H9 (cell line): ENCODE measurements at regions not wholly inside any gene's neighbourhood (a gene's known extent, or its start where the extent isn't known, plus 50 kb on each side); places are given as distances from the start of the nearest gene placed in this dataset.

Source experiments
- DNase-seq: peaks from one replicate; pipeline ENCODE4 v3.0.0-alpha.2; 2017
- H2AFZ ChIP-seq: one replicate; pipeline ENCODE4 v1.6.1; 2013; ENCODE audit warnings: mild to moderate bottlenecking, low read length, control low read depth, moderate library complexity
- H2AK5ac ChIP-seq: 2 replicates; pipeline ENCODE4 v1.6.1; 2013; ENCODE audit warnings: low read length, control low read depth, mixed read lengths; ENCODE audit not compliant: insufficient read length
- H2BK120ac ChIP-seq: one replicate; pipeline ENCODE4 v1.6.1; 2013; ENCODE audit warnings: low read depth, mild to moderate bottlenecking, low read length, control low read depth, inconsistent platforms; ENCODE audit not compliant: poor library complexity, severe bottlenecking
- H2BK12ac ChIP-seq: 2 replicates; pipeline ENCODE4 v1.6.1; 2013; ENCODE audit warnings: low read length, control low read depth, mixed read lengths, low read depth; ENCODE audit not compliant: insufficient read length
- H2BK15ac ChIP-seq: 2 replicates; pipeline ENCODE4 v1.6.1; 2013; ENCODE audit warnings: low read depth, low read length, control low read depth
- H2BK20ac ChIP-seq: one replicate; pipeline ENCODE4 v1.6.1; 2013; ENCODE audit warnings: low read depth, mild to moderate bottlenecking, low read length, control low read depth, inconsistent platforms; ENCODE audit not compliant: poor library complexity, severe bottlenecking
- H2BK5ac ChIP-seq: 2 replicates; pipeline ENCODE4 v1.6.1; 2013; ENCODE audit warnings: low read length, control low read depth, mixed read lengths; ENCODE audit not compliant: insufficient read length
- H3K14ac ChIP-seq: 2 replicates; pipeline ENCODE4 v1.6.1; 2013; ENCODE audit warnings: low read length, control low read depth; ENCODE audit not compliant: insufficient read depth
- H3K18ac ChIP-seq: 2 replicates; pipeline ENCODE4 v1.6.1; 2013; ENCODE audit warnings: low read depth, mild to moderate bottlenecking, mixed read lengths, low read length, control low read depth; ENCODE audit not compliant: insufficient read length
- H3K23ac ChIP-seq: 2 replicates; pipeline ENCODE4 v1.6.1; 2013; ENCODE audit warnings: low read length, control low read depth, mixed read lengths, low read depth; ENCODE audit not compliant: insufficient read length
- H3K23me2 ChIP-seq: 2 replicates; pipeline ENCODE4 v1.6.1; 2013; ENCODE audit warnings: low read depth, mild to moderate bottlenecking, mixed read lengths, low read length, control low read depth; ENCODE audit not compliant: insufficient read length, poor library complexity, severe bottlenecking
- H3K27ac ChIP-seq: 2 replicates; pipeline ENCODE4 v1.5.1; 2013; ENCODE audit warnings: low read length, control low read depth, mixed read lengths, low read depth; ENCODE audit not compliant: insufficient read length
- H3K27me3 ChIP-seq: 2 replicates; pipeline ENCODE4 v1.6.1; 2013; ENCODE audit warnings: low read length, control low read depth, inconsistent platforms; ENCODE audit not compliant: insufficient read depth
- H3K4ac ChIP-seq: 2 replicates; pipeline ENCODE4 v1.6.1; 2013; ENCODE audit warnings: low read depth, mild to moderate bottlenecking, control low read depth, inconsistent platforms, low read length, moderate library complexity
- H3K4me1 ChIP-seq: 2 replicates; pipeline ENCODE4 v1.6.1; 2013; ENCODE audit warnings: low read length, control low read depth, inconsistent platforms; ENCODE audit not compliant: insufficient read depth
- H3K4me2 ChIP-seq: 2 replicates; pipeline ENCODE4 v1.6.1; 2013; ENCODE audit warnings: low read length, control low read depth, mixed read lengths; ENCODE audit not compliant: insufficient read length, insufficient read depth
- H3K56ac ChIP-seq: 2 replicates; pipeline ENCODE4 v1.6.1; 2013; ENCODE audit warnings: low read depth, mild to moderate bottlenecking, mixed read lengths, low read length, control low read depth; ENCODE audit not compliant: insufficient read length
- H3K79me1 ChIP-seq: 2 replicates; pipeline ENCODE4 v1.6.1; 2013; ENCODE audit warnings: low read depth, mild to moderate bottlenecking, moderate library complexity, low read length, control low read depth, inconsistent platforms; ENCODE audit not compliant: insufficient read depth, poor library complexity, severe bottlenecking
- H3K79me2 ChIP-seq: 2 replicates; pipeline ENCODE4 v1.6.1; 2013; ENCODE audit warnings: low read length, control low read depth, inconsistent platforms; ENCODE audit not compliant: insufficient read depth
- H3K9ac ChIP-seq: 2 replicates; pipeline ENCODE4 v1.6.1; 2013; ENCODE audit warnings: low read length, control low read depth, mixed read lengths; ENCODE audit not compliant: insufficient read length; ENCODE audit errors: extremely low read depth
- H3K9me3 ChIP-seq: one replicate; pipeline ENCODE4 v1.6.1; 2013; ENCODE audit warnings: low read depth, low read length, inconsistent platforms; ENCODE audit not compliant: control insufficient read depth
- H3T11ph ChIP-seq: one replicate; pipeline ENCODE4 v1.6.1; 2013; ENCODE audit warnings: mild to moderate bottlenecking, low read length, control low read depth, inconsistent platforms
- H4K20me1 ChIP-seq: one replicate; pipeline ENCODE4 v1.6.1; 2013; ENCODE audit not compliant: control insufficient read depth, insufficient read length, insufficient read depth
- H4K5ac ChIP-seq: 2 replicates; pipeline ENCODE4 v1.6.1; 2013; ENCODE audit warnings: low read depth, mild to moderate bottlenecking, mixed read lengths, low read length, control low read depth; ENCODE audit not compliant: insufficient read length
- H4K8ac ChIP-seq: replicated peaks from 2 replicates; pipeline ENCODE4 v1.6.1; 2013; ENCODE audit warnings: low read length, control low read depth, mixed read lengths, low read depth; ENCODE audit not compliant: insufficient read length
- H4K91ac ChIP-seq: 2 replicates; pipeline ENCODE4 v1.6.1; 2013; ENCODE audit warnings: low read depth, mild to moderate bottlenecking, moderate library complexity, mixed read lengths, low read length, control low read depth; ENCODE audit not compliant: insufficient read length
- H3K27ac Mint-ChIP-seq, 3 experiments: 2 replicates in 2 of 3; 3 replicates in 1 of 3; pipeline ENCODE4 v1.8.0; 2020 to 2021; ENCODE audit warnings: mixed read lengths in 3 of 3, mild to moderate bottlenecking in 1 of 3, moderate library complexity in 1 of 3
- H3K27me3 Mint-ChIP-seq: 2 replicates; pipeline ENCODE4 v1.8.0; 2021; ENCODE audit warnings: low read depth, mild to moderate bottlenecking, moderate library complexity, mixed read lengths
- H3K36me3 Mint-ChIP-seq, 3 experiments: 2 replicates in 2 of 3; 3 replicates in 1 of 3; pipeline ENCODE4 v1.8.0; 2020 to 2021; ENCODE audit warnings: low read depth in 3 of 3, mixed read lengths in 3 of 3; ENCODE audit not compliant: insufficient read depth in 1 of 3
- H3K4me1 Mint-ChIP-seq, 2 experiments: 2 replicates each; pipeline ENCODE4 v1.8.0; 2020; ENCODE audit warnings: mixed read lengths in 2 of 2
- H3K4me3 Mint-ChIP-seq, 2 experiments: 2 replicates in 1 of 2; 3 replicates in 1 of 2; pipeline ENCODE4 v1.8.0; 2020 to 2021; ENCODE audit warnings: mild to moderate bottlenecking in 2 of 2, mixed read lengths in 2 of 2, moderate library complexity in 1 of 2
- H3K9me3 Mint-ChIP-seq, 2 experiments: 2 replicates in 1 of 2; 3 replicates in 1 of 2; pipeline ENCODE4 v1.8.0; 2020; ENCODE audit warnings: mild to moderate bottlenecking in 2 of 2, mixed read lengths in 2 of 2, moderate library complexity in 1 of 2
- CTCF ChIP-seq: fragments of 200-600 bp; sonication (generic); conservative IDR thresholded peaks from 3 replicates; pipeline ENCODE4 v1.8.0; 2021; ENCODE audit warnings: antibody characterized with exemption, mild to moderate bottlenecking
- WGBS: extraction: QIAGEN DNeasy Blood & Tissue Kit; methylation state at CpG from one replicate; pipeline ENCODE4 v1.1.7; 2013; ENCODE audit warnings: missing lambda C conversion rate, low lambda C conversion rate, mixed read lengths; ENCODE audit not compliant: insufficient read length; ENCODE audit errors: extremely low coverage; 5-methylcytosine and 5-hydroxymethylcytosine counted together

GRCh38 chr7:131953184-131953583, 396.8 kb upstream of the PODXL start:
- H3K36me3 Mint-ChIP-seq: peaks cover 0 to 5% (median 1%) of the 10 kb centered on the region in 3 experiments; a peak in 3 of 7 replicates
- TF ChIP-seq CTCF: no peak
- H3K14ac ChIP-seq: no peak overlapping the region
- DNase-seq: no peak
- no peak overlapping the region for H3K27ac Mint-ChIP-seq
- H4K5ac ChIP-seq: no peak overlapping the region
- no CpG with 5 or more reads among the region's 3 CpGs for WGBS
- H4K91ac ChIP-seq: no peak overlapping the region
- H3T11ph ChIP-seq: no peak overlapping the region
- H4K20me1 ChIP-seq: no peaks in the 10 kb centered on the region
- no peak overlapping the region for H2AFZ ChIP-seq
- H3K4me3 Mint-ChIP-seq: no peak overlapping the region
- H3K23ac ChIP-seq: no peak overlapping the region
- no peak overlapping the region for H2BK20ac ChIP-seq
- H3K79me1 ChIP-seq: no peaks in the 10 kb centered on the region
- no peaks in the 10 kb centered on the region for H3K79me2 ChIP-seq
- no peak overlapping the region for H2BK15ac ChIP-seq
- H2BK5ac ChIP-seq: no peak overlapping the region
- H3K4me2 ChIP-seq: no peak overlapping the region
- H2BK120ac ChIP-seq: no peak overlapping the region
- H3K27me3 ChIP-seq: no peaks in the 10 kb centered on the region
- H3K27ac ChIP-seq: no peak overlapping the region
- H3K9me3 ChIP-seq: no peaks in the 10 kb centered on the region
- no peak overlapping the region for H4K8ac ChIP-seq
- H3K27me3 Mint-ChIP-seq: peaks cover 13% of the 10 kb centered on the region
- H3K4me1 ChIP-seq: peaks cover 9% of the 10 kb centered on the region; the same call in 1 of the 2 replicates
- peaks cover 26 to 29% of the 10 kb centered on the region in 2 experiments for H3K4me1 Mint-ChIP-seq
- peak overlapping the region; percentile 51 for H3K18ac ChIP-seq
- no peak overlapping the region for H3K4ac ChIP-seq
- no peak overlapping the region for H2AK5ac ChIP-seq
- H3K9ac ChIP-seq: no peak overlapping the region
- no peak overlapping the region for H3K56ac ChIP-seq
- no peaks in the 10 kb centered on the region for H3K23me2 ChIP-seq
- peaks cover 3 to 4% of the 10 kb centered on the region in 2 experiments; a peak in 3 of 5 replicates for H3K9me3 Mint-ChIP-seq
- H2BK12ac ChIP-seq: no peak overlapping the region
